H9 (cell line): ENCODE measurements at regions not wholly inside any gene's neighbourhood (a gene's known extent, or its start where the extent isn't known, plus 50 kb on each side); places are given as distances from the start of the nearest gene placed in this dataset.

ENCODE experiments used
- DNase-seq: peaks from one replicate; pipeline ENCODE4 v3.0.0-alpha.2; 2017
- H2AFZ ChIP-seq: one replicate; pipeline ENCODE4 v1.6.1; 2013; ENCODE audit warnings: mild to moderate bottlenecking, low read length, control low read depth, moderate library complexity
- H2AK5ac ChIP-seq: 2 replicates; pipeline ENCODE4 v1.6.1; 2013; ENCODE audit warnings: low read length, control low read depth, mixed read lengths; ENCODE audit not compliant: insufficient read length
- H2BK120ac ChIP-seq: one replicate; pipeline ENCODE4 v1.6.1; 2013; ENCODE audit warnings: low read depth, mild to moderate bottlenecking, low read length, control low read depth, inconsistent platforms; ENCODE audit not compliant: poor library complexity, severe bottlenecking
- H2BK12ac ChIP-seq: 2 replicates; pipeline ENCODE4 v1.6.1; 2013; ENCODE audit warnings: low read length, control low read depth, mixed read lengths, low read depth; ENCODE audit not compliant: insufficient read length
- H2BK15ac ChIP-seq: 2 replicates; pipeline ENCODE4 v1.6.1; 2013; ENCODE audit warnings: low read depth, low read length, control low read depth
- H2BK20ac ChIP-seq: one replicate; pipeline ENCODE4 v1.6.1; 2013; ENCODE audit warnings: low read depth, mild to moderate bottlenecking, low read length, control low read depth, inconsistent platforms; ENCODE audit not compliant: poor library complexity, severe bottlenecking
- H2BK5ac ChIP-seq: 2 replicates; pipeline ENCODE4 v1.6.1; 2013; ENCODE audit warnings: low read length, control low read depth, mixed read lengths; ENCODE audit not compliant: insufficient read length
- H3K14ac ChIP-seq: 2 replicates; pipeline ENCODE4 v1.6.1; 2013; ENCODE audit warnings: low read length, control low read depth; ENCODE audit not compliant: insufficient read depth
- H3K18ac ChIP-seq: 2 replicates; pipeline ENCODE4 v1.6.1; 2013; ENCODE audit warnings: low read depth, mild to moderate bottlenecking, mixed read lengths, low read length, control low read depth; ENCODE audit not compliant: insufficient read length
- H3K23ac ChIP-seq: 2 replicates; pipeline ENCODE4 v1.6.1; 2013; ENCODE audit warnings: low read length, control low read depth, mixed read lengths, low read depth; ENCODE audit not compliant: insufficient read length
- H3K23me2 ChIP-seq: 2 replicates; pipeline ENCODE4 v1.6.1; 2013; ENCODE audit warnings: low read depth, mild to moderate bottlenecking, mixed read lengths, low read length, control low read depth; ENCODE audit not compliant: insufficient read length, poor library complexity, severe bottlenecking
- H3K27ac ChIP-seq: 2 replicates; pipeline ENCODE4 v1.5.1; 2013; ENCODE audit warnings: low read length, control low read depth, mixed read lengths, low read depth; ENCODE audit not compliant: insufficient read length
- H3K27me3 ChIP-seq: 2 replicates; pipeline ENCODE4 v1.6.1; 2013; ENCODE audit warnings: low read length, control low read depth, inconsistent platforms; ENCODE audit not compliant: insufficient read depth
- H3K4ac ChIP-seq: 2 replicates; pipeline ENCODE4 v1.6.1; 2013; ENCODE audit warnings: low read depth, mild to moderate bottlenecking, control low read depth, inconsistent platforms, low read length, moderate library complexity
- H3K4me1 ChIP-seq: 2 replicates; pipeline ENCODE4 v1.6.1; 2013; ENCODE audit warnings: low read length, control low read depth, inconsistent platforms; ENCODE audit not compliant: insufficient read depth
- H3K4me2 ChIP-seq: 2 replicates; pipeline ENCODE4 v1.6.1; 2013; ENCODE audit warnings: low read length, control low read depth, mixed read lengths; ENCODE audit not compliant: insufficient read length, insufficient read depth
- H3K56ac ChIP-seq: 2 replicates; pipeline ENCODE4 v1.6.1; 2013; ENCODE audit warnings: low read depth, mild to moderate bottlenecking, mixed read lengths, low read length, control low read depth; ENCODE audit not compliant: insufficient read length
- H3K79me1 ChIP-seq: 2 replicates; pipeline ENCODE4 v1.6.1; 2013; ENCODE audit warnings: low read depth, mild to moderate bottlenecking, moderate library complexity, low read length, control low read depth, inconsistent platforms; ENCODE audit not compliant: insufficient read depth, poor library complexity, severe bottlenecking
- H3K79me2 ChIP-seq: 2 replicates; pipeline ENCODE4 v1.6.1; 2013; ENCODE audit warnings: low read length, control low read depth, inconsistent platforms; ENCODE audit not compliant: insufficient read depth
- H3K9ac ChIP-seq: 2 replicates; pipeline ENCODE4 v1.6.1; 2013; ENCODE audit warnings: low read length, control low read depth, mixed read lengths; ENCODE audit not compliant: insufficient read length; ENCODE audit errors: extremely low read depth
- H3K9me3 ChIP-seq: one replicate; pipeline ENCODE4 v1.6.1; 2013; ENCODE audit warnings: low read depth, low read length, inconsistent platforms; ENCODE audit not compliant: control insufficient read depth
- H3T11ph ChIP-seq: one replicate; pipeline ENCODE4 v1.6.1; 2013; ENCODE audit warnings: mild to moderate bottlenecking, low read length, control low read depth, inconsistent platforms
- H4K20me1 ChIP-seq: one replicate; pipeline ENCODE4 v1.6.1; 2013; ENCODE audit not compliant: control insufficient read depth, insufficient read length, insufficient read depth
- H4K5ac ChIP-seq: 2 replicates; pipeline ENCODE4 v1.6.1; 2013; ENCODE audit warnings: low read depth, mild to moderate bottlenecking, mixed read lengths, low read length, control low read depth; ENCODE audit not compliant: insufficient read length
- H4K8ac ChIP-seq: replicated peaks from 2 replicates; pipeline ENCODE4 v1.6.1; 2013; ENCODE audit warnings: low read length, control low read depth, mixed read lengths, low read depth; ENCODE audit not compliant: insufficient read length
- H4K91ac ChIP-seq: 2 replicates; pipeline ENCODE4 v1.6.1; 2013; ENCODE audit warnings: low read depth, mild to moderate bottlenecking, moderate library complexity, mixed read lengths, low read length, control low read depth; ENCODE audit not compliant: insufficient read length
- H3K27ac Mint-ChIP-seq, 3 experiments: 2 replicates in 2 of 3; 3 replicates in 1 of 3; pipeline ENCODE4 v1.8.0; 2020 to 2021; ENCODE audit warnings: mixed read lengths in 3 of 3, mild to moderate bottlenecking in 1 of 3, moderate library complexity in 1 of 3
- H3K27me3 Mint-ChIP-seq: 2 replicates; pipeline ENCODE4 v1.8.0; 2021; ENCODE audit warnings: low read depth, mild to moderate bottlenecking, moderate library complexity, mixed read lengths
- H3K36me3 Mint-ChIP-seq, 3 experiments: 2 replicates in 2 of 3; 3 replicates in 1 of 3; pipeline ENCODE4 v1.8.0; 2020 to 2021; ENCODE audit warnings: low read depth in 3 of 3, mixed read lengths in 3 of 3; ENCODE audit not compliant: insufficient read depth in 1 of 3
- H3K4me1 Mint-ChIP-seq, 2 experiments: 2 replicates each; pipeline ENCODE4 v1.8.0; 2020; ENCODE audit warnings: mixed read lengths in 2 of 2
- H3K4me3 Mint-ChIP-seq, 2 experiments: 2 replicates in 1 of 2; 3 replicates in 1 of 2; pipeline ENCODE4 v1.8.0; 2020 to 2021; ENCODE audit warnings: mild to moderate bottlenecking in 2 of 2, mixed read lengths in 2 of 2, moderate library complexity in 1 of 2
- H3K9me3 Mint-ChIP-seq, 2 experiments: 2 replicates in 1 of 2; 3 replicates in 1 of 2; pipeline ENCODE4 v1.8.0; 2020; ENCODE audit warnings: mild to moderate bottlenecking in 2 of 2, mixed read lengths in 2 of 2, moderate library complexity in 1 of 2
- CTCF ChIP-seq: fragments of 200-600 bp; sonication (generic); conservative IDR thresholded peaks from 3 replicates; pipeline ENCODE4 v1.8.0; 2021; ENCODE audit warnings: antibody characterized with exemption, mild to moderate bottlenecking
- WGBS: extraction: QIAGEN DNeasy Blood & Tissue Kit; methylation state at CpG from one replicate; pipeline ENCODE4 v1.1.7; 2013; ENCODE audit warnings: missing lambda C conversion rate, low lambda C conversion rate, mixed read lengths; ENCODE audit not compliant: insufficient read length; ENCODE audit errors: extremely low coverage; 5-methylcytosine and 5-hydroxymethylcytosine counted together

GRCh38 chr4:81951891-81952455 lies 421.8 kb downstream of the HNRNPD start:
- Histone ChIP-seq H3T11ph (no peak overlapping the region), H3K23me2 (no peaks in the 10 kb centered on the region), H3K79me2 (no peaks in the 10 kb centered on the region), H4K8ac (no peak overlapping the region), H3K14ac (no peak overlapping the region), H2AFZ (no peak overlapping the region), H2BK20ac (no peak overlapping the region), H3K79me1 (no peaks in the 10 kb centered on the region), H4K5ac (no peak overlapping the region), H3K4me2 (no peak overlapping the region), H3K27me3 (no peaks in the 10 kb centered on the region), H3K56ac (no peak overlapping the region), H2BK5ac (no peak overlapping the region), H2AK5ac (no peak overlapping the region), H4K91ac (no peak overlapping the region), H3K18ac (no peak overlapping the region), H2BK120ac (no peak overlapping the region), H3K27ac (no peak overlapping the region), H3K4me1 (no peaks in the 10 kb centered on the region), H4K20me1 (no peaks in the 10 kb centered on the region), H2BK15ac (no peak overlapping the region), H3K9me3 (no peaks in the 10 kb centered on the region), H3K9ac (no peak overlapping the region), H3K4ac (no peak overlapping the region), H3K23ac (no peak overlapping the region), H2BK12ac (no peak overlapping the region)
- no peaks in the 10 kb centered on the region for H3K27me3 Mint-ChIP-seq
- H3K9me3 Mint-ChIP-seq = no peaks in the 10 kb centered on the region
- no peak for TF ChIP-seq CTCF
- H3K4me1 Mint-ChIP-seq = peaks cover 4 to 6% of the 10 kb centered on the region in 2 experiments
- no peak for DNase-seq
- H3K36me3 Mint-ChIP-seq = no peaks in the 10 kb centered on the region
- H3K4me3 Mint-ChIP-seq = no peak overlapping the region
- no peak overlapping the region for H3K27ac Mint-ChIP-seq
- WGBS = no CpG with 5 or more reads among the region's 3 CpGs
